Upper lobe of left lung (tissue), 4 donors: ENCODE measurements at regions not wholly inside any gene's neighbourhood (a gene's known extent, or its start where the extent isn't known, plus 50 kb on each side); places are given as distances from the start of the nearest gene placed in this dataset.

ENCODE experiments used
- EP300 ChIP-seq, 4 donors: sonication (generic); formaldehyde crosslinking; IDR thresholded peaks; one replicate each; pipeline ENCODE4 v1.5.1; 2017; ENCODE audit warnings: antibody characterized with exemption in 4 of 4, control low read depth in 2 of 4
- POLR2A ChIP-seq, 4 donors: fragments of 450-650 bp; IDR thresholded peaks; one replicate each; pipeline ENCODE4 v1.5.1; 2016 to 2017; ENCODE audit warnings: antibody characterized with exemption in 4 of 4, mild to moderate bottlenecking in 2 of 4
- POLR2AphosphoS5 ChIP-seq, 2 donors: sonication (generic); formaldehyde crosslinking; IDR thresholded peaks; one replicate each; pipeline ENCODE4 v1.5.1; 2017; ENCODE audit warnings: antibody characterized with exemption in 2 of 2
- TF ChIP-seq, protein P1 (sequence below), 6 experiments: fragments of 450-650 bp in 4 of 6; fragments of 200-600 bp in 2 of 6; sonication (generic) in 2 of 6; IDR thresholded peaks; one replicate each; pipeline ENCODE4 v1.5.1; 2016 to 2019; ENCODE audit warnings: antibody characterized with exemption in 6 of 6

DNA sequence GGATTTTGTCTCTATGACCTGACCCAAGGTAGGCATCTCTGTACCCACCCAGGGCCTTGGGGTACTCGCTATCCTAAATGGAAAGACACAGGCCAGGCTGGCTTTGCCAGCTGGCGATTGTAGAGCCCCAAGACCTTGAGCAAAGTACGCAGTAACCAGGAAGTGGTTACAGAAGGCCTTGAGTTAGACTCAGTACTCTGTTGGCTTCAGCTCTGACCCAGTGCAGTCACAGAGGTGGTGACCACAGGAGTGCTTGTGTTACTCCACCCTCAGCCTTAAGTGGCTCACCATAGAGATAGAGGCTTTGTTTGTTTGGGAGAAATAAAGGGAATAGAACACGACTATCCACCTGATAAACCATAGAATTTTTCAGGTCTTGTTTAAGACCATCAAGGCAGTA lies 880.5 kb upstream of the POU3F4 start:
- TF ChIP-seq EP300 (IDR thresholded peaks at IDR 0.05), result no peak
- TF ChIP-seq, protein P1, sequence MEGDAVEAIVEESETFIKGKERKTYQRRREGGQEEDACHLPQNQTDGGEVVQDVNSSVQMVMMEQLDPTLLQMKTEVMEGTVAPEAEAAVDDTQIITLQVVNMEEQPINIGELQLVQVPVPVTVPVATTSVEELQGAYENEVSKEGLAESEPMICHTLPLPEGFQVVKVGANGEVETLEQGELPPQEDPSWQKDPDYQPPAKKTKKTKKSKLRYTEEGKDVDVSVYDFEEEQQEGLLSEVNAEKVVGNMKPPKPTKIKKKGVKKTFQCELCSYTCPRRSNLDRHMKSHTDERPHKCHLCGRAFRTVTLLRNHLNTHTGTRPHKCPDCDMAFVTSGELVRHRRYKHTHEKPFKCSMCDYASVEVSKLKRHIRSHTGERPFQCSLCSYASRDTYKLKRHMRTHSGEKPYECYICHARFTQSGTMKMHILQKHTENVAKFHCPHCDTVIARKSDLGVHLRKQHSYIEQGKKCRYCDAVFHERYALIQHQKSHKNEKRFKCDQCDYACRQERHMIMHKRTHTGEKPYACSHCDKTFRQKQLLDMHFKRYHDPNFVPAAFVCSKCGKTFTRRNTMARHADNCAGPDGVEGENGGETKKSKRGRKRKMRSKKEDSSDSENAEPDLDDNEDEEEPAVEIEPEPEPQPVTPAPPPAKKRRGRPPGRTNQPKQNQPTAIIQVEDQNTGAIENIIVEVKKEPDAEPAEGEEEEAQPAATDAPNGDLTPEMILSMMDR (IDR thresholded peaks at IDR 0.05), result no peak
- TF ChIP-seq POLR2A (IDR thresholded peaks at IDR 0.05), result no peak
- no peak for TF ChIP-seq POLR2AphosphoS5 (IDR thresholded peaks at IDR 0.05)
